22Rv1 (cell line): ENCODE measurements at regions not wholly inside any gene's neighbourhood (a gene's known extent, or its start where the extent isn't known, plus 50 kb on each side); places are given as distances from the start of the nearest gene placed in this dataset.

ENCODE experiments used
- H3K27ac ChIP-seq: fragments of 450-650 bp; 2 replicates; pipeline ENCODE4 v1.5.1; 2017
- CTCF ChIP-seq: fragments of 450-650 bp; IDR thresholded peaks from 2 replicates; pipeline ENCODE4 v1.5.1; 2017; ENCODE audit warnings: mild to moderate bottlenecking
- ZFX ChIP-seq: fragments of 450-650 bp; IDR thresholded peaks from 2 replicates; pipeline ENCODE4 v1.6.1; 2017; ENCODE audit warnings: antibody characterized with exemption, borderline replicate concordance

GRCh38 chr1:222257027-222257426 is 290.9 kb downstream of the HHIPL2 start:
- H3K27ac ChIP-seq, result no peak overlapping the region
- TF ChIP-seq ZFX, result no peak
- no peak for TF ChIP-seq CTCF

- TF ChIP-seq CTCF (no peak), ZFX (no peak)
- no peak overlapping the region for H3K27ac ChIP-seq
Measured at GRCh38 chr1:222256058-222256457, 291.8 kb downstream of the HHIPL2 start.

- no peak overlapping the region for H3K27ac ChIP-seq
- no peak for TF ChIP-seq CTCF
- TF ChIP-seq ZFX, result no peak
Measured at GRCh38 chr1:222252788-222253187, 295.1 kb downstream of the HHIPL2 start.

GRCh38 chr1:222251847-222252246 is 296.1 kb downstream of the HHIPL2 start:
- TF ChIP-seq ZFX, result no peak
- no peak for TF ChIP-seq CTCF
- H3K27ac ChIP-seq, result no peak overlapping the region

GRCh38 chr1:222250376-222250775 is 297.5 kb downstream of the HHIPL2 start:
- H3K27ac ChIP-seq, result no peak overlapping the region
- TF ChIP-seq CTCF (no peak), ZFX (no peak)

GRCh38 chr1:222247811-222248310 is 300.0 kb downstream of the HHIPL2 start:
- no peak for TF ChIP-seq CTCF
- no peak for TF ChIP-seq ZFX
- H3K27ac ChIP-seq, result no peak overlapping the region

GRCh38 chr1:222247081-222247480 is 300.8 kb downstream of the HHIPL2 start:
- TF ChIP-seq CTCF, result no peak
- no peak for TF ChIP-seq ZFX
- H3K27ac ChIP-seq, result no peak overlapping the region
